GM23338 (cell line): ENCODE measurements at regions not wholly inside any gene's neighbourhood (a gene's known extent, or its start where the extent isn't known, plus 50 kb on each side); places are given as distances from the start of the nearest gene placed in this dataset.

Experiments
- ATAC-seq: fragments of 200-7000 bp; cut with Tn5 transposase; 3 replicates; pipeline ENCODE4 v1.9.1; 2020
- DNase-seq: peaks from one replicate; pipeline ENCODE4 v3.0.0-alpha.2; 2015; ENCODE audit warnings: low spot score
- H2AFZ ChIP-seq: fragments of 200-600 bp; sonication (generic); 2 replicates; pipeline ENCODE4 v1.8.0; 2016; ENCODE audit warnings: antibody characterized with exemption, mild to moderate bottlenecking, moderate library complexity
- H3F3A ChIP-seq: fragments of 200-600 bp; sonication (generic); replicated peaks from 2 replicates; pipeline ENCODE4 v1.8.0; 2017; ENCODE audit warnings: antibody characterized with exemption, mixed run types, low read depth
- H3K27ac ChIP-seq: fragments of 200-600 bp; sonication (generic); 2 replicates; pipeline ENCODE4 v1.6.1; 2016; ENCODE audit warnings: low read depth
- H3K27me3 ChIP-seq: fragments of 200-600 bp; sonication (generic); 2 replicates; pipeline ENCODE4 v1.8.0; 2016; ENCODE audit warnings: mild to moderate bottlenecking, mixed run types, moderate library complexity; ENCODE audit not compliant: insufficient read depth
- H3K36me3 ChIP-seq: fragments of 200-600 bp; sonication (generic); 2 replicates; pipeline ENCODE4 v1.8.0; 2016; ENCODE audit warnings: mild to moderate bottlenecking; ENCODE audit not compliant: insufficient read depth
- H3K4me1 ChIP-seq: fragments of 200-600 bp; sonication (generic); 2 replicates; pipeline ENCODE4 v1.8.0; 2016; ENCODE audit warnings: mild to moderate bottlenecking, moderate library complexity; ENCODE audit not compliant: insufficient read depth
- H3K4me2 ChIP-seq: fragments of 200-600 bp; sonication (generic); 2 replicates; pipeline ENCODE4 v1.7.1; 2017; ENCODE audit warnings: mixed run types
- H3K4me3 ChIP-seq: fragments of 200-600 bp; sonication (generic); 2 replicates; pipeline ENCODE4 v1.6.1; 2016; ENCODE audit warnings: mixed run types
- H3K79me2 ChIP-seq: fragments of 200-600 bp; sonication (generic); replicated peaks from 2 replicates; pipeline ENCODE4 v1.8.0; 2017; ENCODE audit warnings: mild to moderate bottlenecking; ENCODE audit not compliant: insufficient read depth
- H3K9me2 ChIP-seq: fragments of 200-600 bp; sonication (generic); 2 replicates; pipeline ENCODE4 v1.8.0; 2017; ENCODE audit not compliant: insufficient read depth
- H4K20me1 ChIP-seq: fragments of 200-600 bp; sonication (generic); replicated peaks from 2 replicates; pipeline ENCODE4 v1.8.0; 2017; ENCODE audit warnings: mild to moderate bottlenecking; ENCODE audit not compliant: insufficient read depth
- H3K27ac Mint-ChIP-seq: 2 replicates; pipeline ENCODE4 v1.8.0; 2020; ENCODE audit warnings: inconsistent platforms, mild to moderate bottlenecking, moderate library complexity, mixed read lengths
- H3K27me3 Mint-ChIP-seq: 3 replicates; pipeline ENCODE4 v1.8.0; 2022; ENCODE audit warnings: low read depth, mild to moderate bottlenecking, moderate library complexity, mixed read lengths, inconsistent platforms; ENCODE audit not compliant: insufficient read depth, poor library complexity
- H3K36me3 Mint-ChIP-seq: 3 replicates; pipeline ENCODE4 v1.8.0; 2021; ENCODE audit warnings: low read depth, mild to moderate bottlenecking, inconsistent platforms, moderate library complexity, mixed read lengths
- H3K4me1 Mint-ChIP-seq: 3 replicates; pipeline ENCODE4 v1.8.0; 2020; ENCODE audit warnings: mild to moderate bottlenecking, inconsistent platforms, mixed read lengths
- H3K4me3 Mint-ChIP-seq: 3 replicates; pipeline ENCODE4 v1.8.0; 2021; ENCODE audit warnings: moderate library complexity, mild to moderate bottlenecking, inconsistent platforms, mixed read lengths
- H3K9me3 Mint-ChIP-seq: 3 replicates; pipeline ENCODE4 v1.8.0; 2020; ENCODE audit warnings: moderate library complexity, mild to moderate bottlenecking, inconsistent platforms, mixed read lengths
- CREB1 ChIP-seq: fragments of 250-450 bp; sonication (Bioruptor Pico); IDR thresholded peaks from 2 replicates; pipeline ENCODE4 v1.5.0; 2020; ENCODE audit warnings: low read depth, mild to moderate bottlenecking, moderate library complexity
- CTCF ChIP-seq, 2 experiments: fragments of 200-600 bp in 1 of 2; sonication (generic) in 1 of 2; conservative IDR thresholded peaks; 2 replicates each; pipeline versions ENCODE4 v1.5.1 to v1.6.1; 2016 to 2017; ENCODE audit warnings: antibody characterized with exemption in 2 of 2, low read depth in 2 of 2, mild to moderate bottlenecking in 2 of 2, moderate library complexity in 1 of 2
- ETS1 ChIP-seq: IDR thresholded peaks from 2 replicates; pipeline ENCODE4 v1.6.1; 2016; ENCODE audit warnings: antibody characterized with exemption
- EZH2 ChIP-seq: fragments of 200-600 bp; sonication (generic); IDR thresholded peaks from one replicate; pipeline ENCODE4 v1.8.0; 2017; ENCODE audit warnings: antibody characterized with exemption, mild to moderate bottlenecking, low read depth; ENCODE audit not compliant: unreplicated experiment
- EZH2phosphoT487 ChIP-seq: fragments of 200-600 bp; sonication (generic); IDR thresholded peaks from one replicate; pipeline ENCODE4 v1.8.1; 2018; ENCODE audit warnings: antibody characterized with exemption; ENCODE audit not compliant: unreplicated experiment
- JUNB ChIP-seq: IDR thresholded peaks from one replicate; pipeline ENCODE4 v1.6.1; 2016; ENCODE audit warnings: antibody characterized with exemption; ENCODE audit not compliant: unreplicated experiment
- NANOG ChIP-seq: IDR thresholded peaks from 2 replicates; pipeline ENCODE4 v1.6.1; 2016; ENCODE audit warnings: antibody characterized with exemption, borderline replicate concordance
- POLR2AphosphoS5 ChIP-seq: IDR thresholded peaks from 2 replicates; pipeline ENCODE4 v1.6.1; 2016; ENCODE audit warnings: antibody characterized with exemption, low read depth
- REST ChIP-seq: IDR thresholded peaks from one replicate; pipeline ENCODE4 v1.6.1; 2018; ENCODE audit warnings: antibody characterized with exemption; ENCODE audit not compliant: unreplicated experiment
- STAT1 ChIP-seq: IDR thresholded peaks from one replicate; pipeline ENCODE4 v1.6.1; 2016; ENCODE audit warnings: antibody characterized with exemption; ENCODE audit not compliant: unreplicated experiment
- ZNF114 ChIP-seq: fragments of 250-450 bp; sonication (Bioruptor Pico); IDR thresholded peaks from 2 replicates; pipeline ENCODE4 v1.5.0; 2020; ENCODE audit warnings: mild to moderate bottlenecking, moderate library complexity
- ZNF331 ChIP-seq: fragments of 250-450 bp; sonication (Bioruptor Pico); IDR thresholded peaks from 2 replicates; pipeline ENCODE4 v1.5.0; 2020; ENCODE audit warnings: low read depth, mild to moderate bottlenecking, moderate library complexity
- ZNF462 ChIP-seq: fragments of 250-450 bp; sonication (Bioruptor Pico); IDR thresholded peaks from 2 replicates; pipeline ENCODE4 v1.5.0; 2020; ENCODE audit warnings: mild to moderate bottlenecking, moderate library complexity

GRCh38 chr10:15997313-15997712, 137.0 kb upstream of the MINDY3 start (continued):
- no peak for TF ChIP-seq ZNF114
- TF ChIP-seq ZNF331 (CRISPR knock-in tag): no peak

- no peak for DNase-seq
- no peaks in the 10 kb centered on the region; the same call in 1 of the 3 replicates for H3K36me3 Mint-ChIP-seq
- H3K27me3 Mint-ChIP-seq: no peaks in the 10 kb centered on the region
- no peak overlapping the region for H3K4me2 ChIP-seq
- H3K79me2 ChIP-seq: no peaks in the 10 kb centered on the region
- TF ChIP-seq EZH2phosphoT487 (no peak), JUNB (no peak), ZNF331 (CRISPR knock-in tag) (no peak), ZNF114 (no peak), POLR2AphosphoS5 (no peak), ZNF462 (CRISPR knock-in tag) (no peak), CREB1 (no peak), STAT1 (no peak), EZH2 (no peak), REST (no peak), ETS1 (no peak), CTCF (conservative IDR thresholded peaks at IDR 0.05; ENCODE audit: low read depth in 2 of 2) (no peak), NANOG (no peak)
- H3K9me2 ChIP-seq: no peaks in the 10 kb centered on the region
- H3K4me1 Mint-ChIP-seq: no peaks in the 10 kb centered on the region
- H3K27ac Mint-ChIP-seq: no peak overlapping the region
- no peaks in the 10 kb centered on the region for H3K27me3 ChIP-seq
- H3K4me3 Mint-ChIP-seq: no peak overlapping the region
- no peak overlapping the region for H3K4me3 ChIP-seq
- no peaks in the 10 kb centered on the region for H3F3A ChIP-seq
- H3K27ac ChIP-seq: no peak overlapping the region
- no peak overlapping the region for H2AFZ ChIP-seq
- no peaks in the 10 kb centered on the region; the same call in 1 of the 2 replicates for H3K36me3 ChIP-seq
- no peaks in the 10 kb centered on the region for H4K20me1 ChIP-seq
- ATAC-seq: no peak
- H3K9me3 Mint-ChIP-seq: peaks cover 14% of the 10 kb centered on the region
- H3K4me1 ChIP-seq: no peaks in the 10 kb centered on the region
Observed at GRCh38 chr10:16001581-16001980, 141.3 kb upstream of the MINDY3 start.
